CD4-positive, alpha-beta memory T cell (primary cell): ENCODE measurements at regions not wholly inside any gene's neighbourhood (a gene's known extent, or its start where the extent isn't known, plus 50 kb on each side); places are given as distances from the start of the nearest gene placed in this dataset.

Source experiments
- CTCF ChIA-PET: fragments of 350-600 bp; sonication (Branson Sonifier 250); formaldehyde crosslinking; loops from one replicate; lab custom pipeline; 2021; ENCODE audit warnings: inconsistent platforms; ENCODE audit not compliant: partially characterized antibody; lab: Charles Lee
- POLR2A ChIA-PET: fragments of 350-600 bp; sonication (Branson Sonifier 250); formaldehyde crosslinking; loops from one replicate; lab custom pipeline; 2021; ENCODE audit not compliant: partially characterized antibody; lab: Charles Lee
- DNase-seq, 5 donors: peaks; one replicate each; pipeline versions ENCODE4 v3.0.0 to v3.0.0-alpha.2; 2020 to 2022; ENCODE audit warnings: mixed read lengths in 1 of 5
- H3K27ac ChIP-seq: one replicate; pipeline ENCODE4 v1.7.0; 2013; ENCODE audit warnings: low read depth, low read length
- H3K27me3 ChIP-seq: 2 replicates; pipeline ENCODE4 v1.7.0; 2013; ENCODE audit warnings: mild to moderate bottlenecking, low read length, moderate library complexity; ENCODE audit not compliant: insufficient read depth
- H3K36me3 ChIP-seq: 2 replicates; pipeline ENCODE4 v1.7.0; 2013; ENCODE audit warnings: mild to moderate bottlenecking, low read length, moderate library complexity; ENCODE audit not compliant: insufficient read depth
- H3K4me1 ChIP-seq: 2 replicates; pipeline ENCODE4 v1.7.0; 2013; ENCODE audit warnings: mild to moderate bottlenecking, low read length, moderate library complexity; ENCODE audit not compliant: insufficient read depth
- H3K4me3 ChIP-seq, 2 donors: one replicate each; pipeline ENCODE4 v1.7.0; 2013; ENCODE audit warnings: low read length in 2 of 2, mild to moderate bottlenecking in 1 of 2
- H3K9me3 ChIP-seq, 2 donors: one replicate each; pipeline ENCODE4 v1.7.0; 2013; ENCODE audit warnings: low read length in 2 of 2, control low read depth in 1 of 2; ENCODE audit not compliant: control insufficient read depth in 1 of 2
- H3K27ac Mint-ChIP-seq, 7 donors: one replicate each; pipeline ENCODE4 v1.8.0; 2020 to 2021; ENCODE audit warnings: mixed read lengths in 7 of 7, mild to moderate bottlenecking in 6 of 7, inconsistent platforms in 3 of 7, moderate library complexity in 3 of 7
- H3K27me3 Mint-ChIP-seq, 2 donors: one replicate each; pipeline ENCODE4 v1.8.0; 2020 to 2021; ENCODE audit warnings: mixed read lengths in 2 of 2
- H3K36me3 Mint-ChIP-seq, 2 donors: one replicate each; pipeline ENCODE4 v1.8.0; 2020 to 2021; ENCODE audit warnings: mixed read lengths in 2 of 2, inconsistent platforms in 1 of 2, mild to moderate bottlenecking in 1 of 2
- H3K4me1 Mint-ChIP-seq, 4 donors: one replicate each; pipeline ENCODE4 v1.8.0; 2020 to 2021; ENCODE audit warnings: mixed read lengths in 4 of 4, mild to moderate bottlenecking in 1 of 4
- H3K4me3 Mint-ChIP-seq, 8 donors: one replicate each; pipeline ENCODE4 v1.8.0; 2020 to 2021; ENCODE audit warnings: mixed read lengths in 8 of 8, mild to moderate bottlenecking in 7 of 8, moderate library complexity in 6 of 8, inconsistent platforms in 3 of 8
- H3K9me3 Mint-ChIP-seq, 8 donors: one replicate each; pipeline ENCODE4 v1.8.0; 2020 to 2021; ENCODE audit warnings: mixed read lengths in 8 of 8, mild to moderate bottlenecking in 5 of 8, inconsistent platforms in 3 of 8, moderate library complexity in 1 of 8
- intact Hi-C: fragments of 100-400 bp; cut with micrococcal nuclease; formaldehyde crosslinking; loops from one replicate; pipeline ENCODE4 v1.15.1; 2023

DNA sequence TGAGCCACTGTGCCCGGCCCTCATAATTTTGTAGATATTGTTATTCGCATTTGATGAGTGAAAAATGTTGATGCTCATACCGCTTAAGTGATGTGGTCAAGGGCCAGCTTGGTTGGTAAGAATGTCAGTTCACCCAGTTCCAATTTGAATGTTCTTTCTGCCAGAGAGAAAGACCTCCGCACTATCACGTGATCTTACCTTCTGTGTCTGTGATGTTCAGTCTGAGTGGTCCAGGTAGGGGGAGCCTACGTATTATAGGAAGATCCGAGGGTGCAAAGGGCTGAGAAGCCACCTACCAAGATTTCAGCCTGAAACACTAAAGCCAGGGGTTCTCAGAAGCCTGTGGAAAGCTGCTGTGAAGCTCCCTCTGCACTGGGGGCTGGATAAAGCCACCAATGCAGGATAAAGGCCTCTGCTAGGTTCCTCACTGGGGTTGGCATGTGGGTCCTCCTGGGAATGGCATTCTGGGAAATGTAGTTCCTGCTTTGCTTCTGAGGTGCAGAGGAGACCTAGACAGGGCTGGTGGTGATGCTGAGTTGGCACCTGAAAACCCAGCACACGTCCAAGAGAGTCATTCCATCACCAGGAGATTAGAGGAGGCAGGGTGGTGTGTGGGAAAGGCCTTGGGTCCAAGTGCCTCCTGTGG, 64.7 kb upstream of the AOAH start:
- H3K36me3 Mint-ChIP-seq = no peaks in the 10 kb centered on the region
- H3K4me1 Mint-ChIP-seq = peaks cover 63 to 69% (median 65%) of the 10 kb centered on the region in 4 donors
- DNase-seq = no peak
- peaks cover 68% of the 10 kb centered on the region for H3K4me1 ChIP-seq
- H3K9me3 Mint-ChIP-seq = peaks cover 0 to 2% (median 0%) of the 10 kb centered on the region in 8 donors
- H3K27ac Mint-ChIP-seq = peak overlapping the region; percentile 33 to 95 (median 83)
- H3K4me3 Mint-ChIP-seq = peak overlapping the region in 7 of 8 donors; percentile 5 to 33 (median 18)
- POLR2A ChIA-PET = interaction anchor here (0.8 to 6.0 kb wide), 8 partner anchors 8 to 149 kb away, joined by 3 to 58 read pairs (median 4); partner anchors contain the start of gene AOAH
- CTCF ChIA-PET = interaction anchor here (1.1 to 3.1 kb wide), 5 partner anchors 12 to 393 kb away, joined by 3 to 11 read pairs (median 4); no protein-coding TSS in a partner anchor
- intact Hi-C loops = loop anchor here (2.0 to 5.0 kb wide), 2 partner anchors 64 to 112 kb away; partner anchors contain the start of gene AOAH
- H3K27ac ChIP-seq = no peak overlapping the region
- H3K27me3 ChIP-seq = no peaks in the 10 kb centered on the region
- H3K4me3 ChIP-seq = no peak overlapping the region
- no peaks in the 10 kb centered on the region for H3K36me3 ChIP-seq
- no peaks in the 10 kb centered on the region for H3K9me3 ChIP-seq
- H3K27me3 Mint-ChIP-seq = no peaks in the 10 kb centered on the region

DNA sequence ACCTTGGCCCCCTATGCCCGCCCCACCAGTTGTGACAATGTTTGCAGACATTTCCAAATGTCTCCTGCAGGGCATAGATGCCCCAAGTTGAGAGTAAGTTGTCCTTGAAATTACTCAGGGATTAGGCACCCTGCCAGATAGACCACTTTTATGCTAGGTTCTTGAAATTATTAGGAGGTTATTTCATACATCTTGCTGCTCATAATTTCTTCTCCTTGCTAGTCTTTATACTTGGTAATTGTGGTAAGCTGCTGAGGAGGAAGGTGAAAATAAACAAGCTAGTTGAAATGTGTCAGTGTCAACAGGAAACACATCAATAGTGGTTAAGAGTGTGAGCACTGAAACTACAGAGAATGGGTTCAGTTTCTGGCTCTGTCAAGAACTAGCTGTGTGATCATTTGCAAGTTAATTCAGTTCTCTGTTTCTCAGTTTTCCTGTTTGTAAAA, 63.7 kb upstream of the AOAH start:
- CTCF ChIA-PET = interaction anchor here (0.8 to 3.1 kb wide), 8 partner anchors 11 to 394 kb away, joined by 3 to 11 read pairs (median 4); no protein-coding TSS in a partner anchor
- H3K4me3 ChIP-seq = no peak overlapping the region
- intact Hi-C loops = loop anchor here (2.0 to 5.0 kb wide), 2 partner anchors 63 to 111 kb away; partner anchors contain the start of gene AOAH
- H3K27ac ChIP-seq = no peak overlapping the region
- H3K27ac Mint-ChIP-seq = peak overlapping the region; percentile 33 to 95 (median 83)
- POLR2A ChIA-PET = interaction anchor here (0.6 to 6.0 kb wide), 9 partner anchors 11 to 394 kb away, joined by 3 to 58 read pairs (median 4); partner anchors contain the start of gene AOAH
- H3K9me3 ChIP-seq = no peaks in the 10 kb centered on the region
- no peaks in the 10 kb centered on the region for H3K27me3 Mint-ChIP-seq
- DNase-seq = peak; percentile 45 to 67 (median 64)
- peaks cover 63 to 71% (median 65%) of the 10 kb centered on the region in 4 donors for H3K4me1 Mint-ChIP-seq
- no peaks in the 10 kb centered on the region for H3K27me3 ChIP-seq
- H3K36me3 Mint-ChIP-seq = no peaks in the 10 kb centered on the region
- H3K4me1 ChIP-seq = peaks cover 74% of the 10 kb centered on the region
- H3K9me3 Mint-ChIP-seq = peaks cover 0 to 2% (median 0%) of the 10 kb centered on the region in 8 donors
- H3K36me3 ChIP-seq = no peaks in the 10 kb centered on the region
- peak overlapping the region in 7 of 8 donors; percentile 5 to 67 (median 18) for H3K4me3 Mint-ChIP-seq

DNA sequence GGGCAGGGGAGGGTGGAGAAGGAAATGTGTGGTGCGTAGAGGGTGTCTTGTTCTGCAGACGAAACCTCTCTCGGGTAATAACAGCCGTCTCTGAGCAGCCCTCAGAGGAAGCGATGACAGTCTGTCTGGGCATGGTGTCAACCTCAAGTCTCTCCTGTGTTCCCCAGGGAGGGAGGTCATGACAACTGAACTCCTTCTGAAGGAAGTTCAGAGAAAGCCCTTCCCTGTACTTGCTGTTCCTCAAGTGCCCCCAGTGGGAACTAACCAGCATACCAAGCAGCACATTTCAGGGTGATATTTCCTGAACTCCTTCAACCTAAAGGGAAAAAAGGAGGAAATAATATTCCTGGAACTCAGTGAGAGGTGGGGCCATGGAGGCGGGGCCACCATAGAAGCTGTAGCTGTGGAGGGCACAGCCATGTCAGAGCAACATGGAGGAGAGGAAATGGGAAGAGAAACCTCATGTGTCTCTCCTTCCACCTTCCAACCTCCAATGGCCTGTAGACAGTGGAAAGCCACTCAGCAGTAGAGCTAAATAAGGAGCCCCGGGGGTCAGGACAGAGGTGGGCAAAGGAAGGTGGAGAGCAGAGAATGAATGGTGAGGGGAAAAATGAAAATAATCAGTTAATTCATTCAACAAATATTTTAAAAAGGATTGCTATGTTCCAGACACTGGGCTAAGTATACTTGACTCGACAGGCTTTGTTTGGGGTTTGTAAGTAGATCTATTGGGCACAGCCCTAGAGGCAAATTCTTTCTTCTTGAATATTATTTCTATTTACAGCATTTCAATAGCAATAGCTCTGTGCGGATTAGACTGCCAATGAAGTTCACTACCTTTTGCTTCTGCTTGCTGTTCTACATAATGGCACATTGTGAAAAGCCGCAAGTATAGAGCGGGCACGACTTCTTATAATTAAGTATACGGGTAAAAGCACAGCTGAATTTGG, 61.0 kb upstream of the AOAH start:
- DNase-seq = peak; percentile 79 to 88 (median 84)
- intact Hi-C loops = loop anchor here (5.0 kb wide), 1 partner anchor 108 kb away; no protein-coding TSS in a partner anchor
- peak overlapping the region; percentile 36 for H3K27ac ChIP-seq
- no peak overlapping the region for H3K4me3 ChIP-seq
- Mint-ChIP-seq H3K4me1 (peaks cover 61 to 81% (median 70%) of the 10 kb centered on the region in 4 donors), H3K4me3 (peak overlapping the region in 7 of 8 donors; percentile 43 to 89 (median 70)), H3K9me3 (peaks cover 0 to 3% (median under 1%) of the 10 kb centered on the region in 8 donors), H3K27ac (peak overlapping the region; percentile 88 to 100 (median 99)), H3K27me3 (no peaks in the 10 kb centered on the region), H3K36me3 (no peaks in the 10 kb centered on the region)
- ChIA-PET POLR2A (interaction anchor here (0.8 to 6.0 kb wide), 5 partner anchors 8 to 61 kb away, joined by 3 to 58 read pairs (median 3); partner anchors contain the start of gene AOAH), CTCF (interaction anchor here (1.0 kb wide), 1 partner anchor 8 kb away, joined by 4 read pairs; no protein-coding TSS in a partner anchor)
- no peaks in the 10 kb centered on the region for H3K27me3 ChIP-seq
- no peaks in the 10 kb centered on the region for H3K36me3 ChIP-seq
- H3K9me3 ChIP-seq = no peaks in the 10 kb centered on the region
- peaks cover 93% of the 10 kb centered on the region for H3K4me1 ChIP-seq

GRCh38 chr7:36781011-36781738, 56.9 kb upstream of the AOAH start:
- Histone ChIP-seq H3K4me1 (peaks cover 95% of the 10 kb centered on the region), H3K36me3 (no peaks in the 10 kb centered on the region), H3K27me3 (no peaks in the 10 kb centered on the region), H3K9me3 (no peaks in the 10 kb centered on the region), H3K4me3 (no peak overlapping the region), H3K27ac (peak overlapping the region; percentile 16)
- Mint-ChIP-seq H3K4me1 (peaks cover 67 to 85% (median 76%) of the 10 kb centered on the region in 4 donors), H3K27me3 (no peaks in the 10 kb centered on the region), H3K36me3 (no peaks in the 10 kb centered on the region), H3K27ac (peak overlapping the region; percentile 72 to 99 (median 96)), H3K4me3 (peak overlapping the region in 5 of 8 donors; percentile 4 to 83 (median 58)), H3K9me3 (peaks cover 0 to 4% (median 2%) of the 10 kb centered on the region in 8 donors)
- intact Hi-C loops = no loop called here
- peak; percentile 69 to 80 (median 72) for DNase-seq
- CTCF ChIA-PET = no interaction called here
- POLR2A ChIA-PET = interaction anchor here (0.7 to 2.2 kb wide), 3 partner anchors 9 to 667 kb away, joined by 3 to 5 read pairs (median 3); partner anchors contain the start of gene ELMO1

DNA sequence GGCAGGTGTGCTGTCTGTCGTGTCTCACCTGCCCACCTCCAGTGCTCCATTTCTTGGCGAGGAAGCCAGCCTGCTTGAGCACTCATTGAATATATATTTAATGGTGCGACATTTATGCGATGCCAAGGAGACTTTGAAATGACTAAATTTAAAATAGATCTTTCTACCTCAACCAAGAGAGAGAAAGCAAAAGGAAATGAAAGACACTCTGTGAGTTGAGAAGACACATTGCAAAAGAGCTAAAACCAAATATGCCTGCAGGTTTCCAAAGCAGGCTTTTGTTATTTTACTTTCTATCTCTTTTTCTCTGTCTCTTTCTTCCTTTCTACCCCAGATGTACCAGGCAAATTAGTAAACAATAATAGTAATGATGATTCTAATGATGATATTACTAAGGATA, 53.6 kb upstream of the AOAH start:
- H3K9me3 ChIP-seq = no peaks in the 10 kb centered on the region
- no peak for DNase-seq
- Mint-ChIP-seq H3K36me3 (no peaks in the 10 kb centered on the region), H3K27me3 (no peaks in the 10 kb centered on the region), H3K4me1 (peaks cover 65 to 89% (median 75%) of the 10 kb centered on the region in 4 donors), H3K4me3 (peak overlapping the region in 6 of 8 donors; percentile 7 to 63 (median 24)), H3K9me3 (peaks cover 0 to 4% (median 2%) of the 10 kb centered on the region in 8 donors), H3K27ac (peak overlapping the region in 5 of 7 donors; percentile 24 to 92 (median 83))
- intact Hi-C loops = loop anchor here (1.0 to 5.0 kb wide), 4 partner anchors 13 to 99 kb away; partner anchors contain the start of gene AOAH
- no peaks in the 10 kb centered on the region for H3K27me3 ChIP-seq
- ChIA-PET POLR2A (interaction anchor here (1.0 to 4.9 kb wide), 5 partner anchors 10 to 54 kb away, joined by 3 to 58 read pairs (median 5); partner anchors contain the start of gene AOAH), CTCF (interaction anchor here (1.5 to 2.4 kb wide), 4 partner anchors 8 to 107 kb away, joined by 3 to 11 read pairs (median 6); no protein-coding TSS in a partner anchor)
- no peak overlapping the region for H3K4me3 ChIP-seq
- H3K4me1 ChIP-seq = peaks cover 85% of the 10 kb centered on the region
- H3K36me3 ChIP-seq = no peaks in the 10 kb centered on the region
- no peak overlapping the region for H3K27ac ChIP-seq

- Mint-ChIP-seq H3K36me3 (no peaks in the 10 kb centered on the region), H3K4me1 (peaks cover 63 to 85% (median 72%) of the 10 kb centered on the region in 4 donors), H3K4me3 (peak overlapping the region; percentile 70 to 90 (median 85)), H3K27ac (peak overlapping the region; percentile 71 to 97 (median 95)), H3K9me3 (peaks cover 0 to 4% (median under 1%) of the 10 kb centered on the region in 8 donors), H3K27me3 (no peaks in the 10 kb centered on the region)
- CTCF ChIA-PET = interaction anchor here (1.2 to 2.4 kb wide), 7 partner anchors 9 to 106 kb away, joined by 3 to 11 read pairs (median 4); no protein-coding TSS in a partner anchor
- POLR2A ChIA-PET = interaction anchor here (0.7 to 4.9 kb wide), 10 partner anchors 11 to 99 kb away, joined by 3 to 58 read pairs (median 4); partner anchors contain the start of gene AOAH
- intact Hi-C loops = loop anchor here (1.0 to 5.0 kb wide), 4 partner anchors 14 to 100 kb away; partner anchors contain the start of gene AOAH
- H3K36me3 ChIP-seq = no peaks in the 10 kb centered on the region
- H3K9me3 ChIP-seq = no peaks in the 10 kb centered on the region
- peak overlapping the region; percentile 10 for H3K27ac ChIP-seq
- H3K27me3 ChIP-seq = no peaks in the 10 kb centered on the region
- peaks cover 77% of the 10 kb centered on the region for H3K4me1 ChIP-seq
- peak overlapping the region in 1 of 2 donors; percentile 28 for H3K4me3 ChIP-seq
- peak; percentile 73 to 86 (median 82) for DNase-seq
Measured at GRCh38 chr7:36777062-36777461, 52.8 kb upstream of the AOAH start.
